ENCODE measurements at regions not wholly inside any gene's neighbourhood (a gene's known extent, or its start where the extent isn't known, plus 50 kb on each side); places are given as distances from the start of the nearest gene placed in this dataset.

- ATAC-seq: no peak
- Histone ChIP-seq H3K36me3 (ENCODE audit: control insufficient read depth in 2 of 2, insufficient read depth in 2 of 2, low read length in 1 of 2) (no peaks in the 10 kb centered on the region), H3K27ac (ENCODE audit: control insufficient read depth, insufficient read depth) (no peak overlapping the region), H4K20me1 (ENCODE audit: control insufficient read depth, insufficient read depth) (no peaks in the 10 kb centered on the region), H3K27me3 (replicated peaks in 1 of 2; ENCODE audit: control insufficient read depth in 2 of 2, insufficient read depth in 2 of 2, low read length in 1 of 2) (no peaks in the 10 kb centered on the region), H2AFZ (ENCODE audit: control insufficient read depth, low read depth, low read length) (no peak overlapping the region), H3K4me2 (ENCODE audit: control insufficient read depth, insufficient read depth) (no peak overlapping the region), H3K79me2 (ENCODE audit: control insufficient read depth, insufficient read depth, low read length) (no peaks in the 10 kb centered on the region), H3K9ac (ENCODE audit: control insufficient read depth, insufficient read depth, low read length) (no peak overlapping the region), H3K4me1 (ENCODE audit: control insufficient read depth, insufficient read depth, low read length) (no peaks in the 10 kb centered on the region), H3K4me3 (no peak overlapping the region), H3K9me3 (replicated peaks; ENCODE audit: control insufficient read depth, insufficient read depth, low read length) (no peaks in the 10 kb centered on the region)
- CTCF ChIA-PET: interaction anchor here (0.8 kb wide), 1 partner anchor 20 kb away, joined by 3 read pairs; no protein-coding TSS in a partner anchor
- 22% methylated on average over 6 of the region's 6 CpGs for WGBS (ENCODE audit: insufficient coverage, insufficient replicate concordance, low lambda C conversion rate, missing lambda C conversion rate)
- POLR2A ChIA-PET: interaction anchor here (1.6 kb wide), 1 partner anchor 19 kb away, joined by 5 read pairs; no protein-coding TSS in a partner anchor
- no peak for FAIRE-seq
- no peak for DNase-seq (ENCODE audit: low read depth, low spot score)
- intact Hi-C loops (cut with micrococcal nuclease; ENCODE audit: unreplicated experiment) (loop anchor here (5.0 kb wide), 1 partner anchor 166 kb away; no protein-coding TSS in a partner anchor), in situ Hi-C loops (cut with MboI) (no loop called here)
- RAD21 ChIA-PET (ENCODE audit: unreplicated experiment): no interaction called here
- SMC1A ChIA-PET (ENCODE audit: uncharacterized antibody, unreplicated experiment): interaction anchor here (0.8 kb wide), 1 partner anchor 11 kb away, joined by 3 read pairs; no protein-coding TSS in a partner anchor
- BruUV-seq (replicated peaks): no TSS peak
- TF ChIP-seq SUPT20H (IDR thresholded peaks at IDR 0.05; ENCODE audit: borderline replicate concordance, control insufficient read depth, low read depth, low read length) (no peak), E2F8 (IDR thresholded peaks at IDR 0.05; ENCODE audit: low read depth, partially characterized antibody) (no peak), ZNF24 (IDR thresholded peaks at IDR 0.05) (no peak), ZBTB11 (CRISPR knock-in tag; IDR thresholded peaks at IDR 0.05) (no peak), ZNF274 (IDR thresholded peaks at IDR 0.05; ENCODE audit: insufficient read depth, insufficient read length) (no peak), JUNB (IDR thresholded peaks at IDR 0.05) (no peak), NRF1 (conservative IDR thresholded peaks at IDR 0.05; ENCODE audit: low read depth, low read length) (no peak), REST (IDR thresholded peaks at IDR 0.05; ENCODE audit: low read depth, low read length) (no peak), BCL11A (IDR thresholded peaks at IDR 0.05; ENCODE audit: low read depth, low read length) (no peak), ELK1 (IDR thresholded peaks at IDR 0.05; ENCODE audit: low read depth, low read length) (no peak)
Measured at GRCh38 chr6:91653076-91653723, 1066.3 kb upstream of the MAP3K7 start.

All from GM12878 (cell line).